Smooth muscle cell (in vitro differentiated cells): ENCODE measurements at regions not wholly inside any gene's neighbourhood (a gene's known extent, or its start where the extent isn't known, plus 50 kb on each side); places are given as distances from the start of the nearest gene placed in this dataset.

Source experiments
- DNase-seq: peaks from one replicate; lab custom pipeline; 2025; ENCODE audit not compliant: unreplicated experiment; lab: John Stamatoyannopoulos, UW
- H2AFZ ChIP-seq: fragments of 200-600 bp; sonication (generic); 2 replicates; pipeline ENCODE4 v1.6.0; 2016; ENCODE audit warnings: antibody characterized with exemption, low read depth, mild to moderate bottlenecking
- H3F3A ChIP-seq: fragments of 200-600 bp; sonication (generic); 2 replicates; pipeline ENCODE4 v1.6.0; 2017; ENCODE audit warnings: antibody characterized with exemption, low read depth
- H3K27ac ChIP-seq: fragments of 200-600 bp; sonication (generic); 2 replicates; pipeline ENCODE4 v1.5.1; 2016; ENCODE audit warnings: low read depth, mild to moderate bottlenecking
- H3K27me3 ChIP-seq: fragments of 200-600 bp; sonication (generic); 2 replicates; pipeline ENCODE4 v1.6.1; 2016; ENCODE audit warnings: low read depth, mild to moderate bottlenecking
- H3K36me3 ChIP-seq: fragments of 200-600 bp; sonication (generic); 2 replicates; pipeline ENCODE4 v1.5.1; 2016; ENCODE audit warnings: low read depth
- H3K4me1 ChIP-seq: fragments of 200-600 bp; sonication (generic); 2 replicates; pipeline ENCODE4 v1.5.1; 2016; ENCODE audit warnings: low read depth
- H3K4me2 ChIP-seq: fragments of 200-600 bp; sonication (generic); 2 replicates; pipeline ENCODE4 v1.6.0; 2016; ENCODE audit warnings: mild to moderate bottlenecking
- H3K4me3 ChIP-seq: fragments of 200-600 bp; sonication (generic); 2 replicates; pipeline ENCODE4 v1.5.1; 2016; ENCODE audit warnings: mild to moderate bottlenecking
- H3K79me2 ChIP-seq: fragments of 200-600 bp; sonication (generic); 2 replicates; pipeline ENCODE4 v1.6.0; 2016; ENCODE audit warnings: low read depth, mild to moderate bottlenecking
- H3K9ac ChIP-seq: fragments of 200-600 bp; sonication (generic); 2 replicates; pipeline ENCODE4 v1.6.0; 2016; ENCODE audit warnings: low read depth
- H3K9me3 ChIP-seq: fragments of 200-600 bp; sonication (generic); replicated peaks from 2 replicates; pipeline ENCODE4 v1.5.1; 2016; ENCODE audit warnings: low read depth
- H4K20me1 ChIP-seq: fragments of 200-600 bp; sonication (generic); 2 replicates; pipeline ENCODE4 v1.6.0; 2016; ENCODE audit warnings: low read depth
- CTCF ChIP-seq: fragments of 200-600 bp; sonication (generic); IDR thresholded peaks from 2 replicates; pipeline ENCODE4 v1.5.1; 2017; ENCODE audit warnings: borderline replicate concordance, mild to moderate bottlenecking, antibody characterized with exemption; ENCODE audit not compliant: insufficient read depth, poor library complexity, severe bottlenecking
- WGBS: methylation state at CpG from one replicate; pipeline ENCODE4 v1.1.7; 2016; ENCODE audit warnings: low lambda C conversion rate; 5-methylcytosine and 5-hydroxymethylcytosine counted together

GRCh38 chr16:73163238-73163815 is 115.4 kb upstream of the ZFHX3 start:
- H3K4me3 ChIP-seq = no peak overlapping the region
- no peak overlapping the region for H3K4me2 ChIP-seq
- H3K9ac ChIP-seq = no peak overlapping the region
- no peaks in the 10 kb centered on the region for H3K4me1 ChIP-seq
- DNase-seq = no peak
- no peak overlapping the region for H3K27ac ChIP-seq
- TF ChIP-seq CTCF = no peak
- H3K79me2 ChIP-seq = no peaks in the 10 kb centered on the region
- no peaks in the 10 kb centered on the region for H4K20me1 ChIP-seq
- no peak overlapping the region for H2AFZ ChIP-seq
- H3F3A ChIP-seq = no peaks in the 10 kb centered on the region
- no peaks in the 10 kb centered on the region for H3K9me3 ChIP-seq
- 82% methylated on average over 5 of the region's 5 CpGs for WGBS
- no peaks in the 10 kb centered on the region for H3K27me3 ChIP-seq
- no peaks in the 10 kb centered on the region for H3K36me3 ChIP-seq

- no peak overlapping the region for H3K27ac ChIP-seq
- no peak for DNase-seq
- no peaks in the 10 kb centered on the region for H4K20me1 ChIP-seq
- no peak overlapping the region for H3K9ac ChIP-seq
- H3K4me1 ChIP-seq = no peaks in the 10 kb centered on the region
- H3K4me3 ChIP-seq = no peak overlapping the region
- no peak for TF ChIP-seq CTCF
- no peak overlapping the region for H3K4me2 ChIP-seq
- H3K79me2 ChIP-seq = no peaks in the 10 kb centered on the region
- no peak overlapping the region for H2AFZ ChIP-seq
- H3K9me3 ChIP-seq = no peaks in the 10 kb centered on the region
- no peaks in the 10 kb centered on the region for H3K27me3 ChIP-seq
- 84% methylated on average over 4 of the region's 4 CpGs for WGBS
- no peaks in the 10 kb centered on the region for H3F3A ChIP-seq
- H3K36me3 ChIP-seq = no peaks in the 10 kb centered on the region
Measured at GRCh38 chr16:73161977-73162376, 114.0 kb upstream of the ZFHX3 start.

GRCh38 chr16:73159296-73159695 is 111.4 kb upstream of the ZFHX3 start:
- Histone ChIP-seq H2AFZ (no peak overlapping the region), H3K79me2 (no peaks in the 10 kb centered on the region), H3K9me3 (no peaks in the 10 kb centered on the region), H3K27me3 (no peaks in the 10 kb centered on the region), H3K27ac (no peak overlapping the region), H3F3A (no peaks in the 10 kb centered on the region), H3K36me3 (no peaks in the 10 kb centered on the region), H3K9ac (no peak overlapping the region), H3K4me2 (no peak overlapping the region), H4K20me1 (no peaks in the 10 kb centered on the region), H3K4me1 (no peaks in the 10 kb centered on the region), H3K4me3 (no peak overlapping the region)
- 93% methylated on average over 5 of the region's 5 CpGs for WGBS
- TF ChIP-seq CTCF = no peak
- no peak for DNase-seq

GRCh38 chr16:73157861-73158260 is 109.9 kb upstream of the ZFHX3 start:
- no peak for TF ChIP-seq CTCF
- no peaks in the 10 kb centered on the region for H3K36me3 ChIP-seq
- H3K4me1 ChIP-seq = peaks cover 5% of the 10 kb centered on the region
- H3K79me2 ChIP-seq = no peaks in the 10 kb centered on the region
- H3K4me3 ChIP-seq = no peak overlapping the region
- no peaks in the 10 kb centered on the region for H3K27me3 ChIP-seq
- no peaks in the 10 kb centered on the region for H3K9me3 ChIP-seq
- no peak overlapping the region for H3K9ac ChIP-seq
- H3F3A ChIP-seq = no peaks in the 10 kb centered on the region
- no peak overlapping the region for H2AFZ ChIP-seq
- WGBS = 80% methylated on average over 3 of the region's 3 CpGs
- no peaks in the 10 kb centered on the region for H4K20me1 ChIP-seq
- DNase-seq = no peak
- H3K4me2 ChIP-seq = no peak overlapping the region
- H3K27ac ChIP-seq = no peak overlapping the region
